ENCODE measurements at regions not wholly inside any gene's neighbourhood (a gene's known extent, or its start where the extent isn't known, plus 50 kb on each side); places are given as distances from the start of the nearest gene placed in this dataset.

- no peak overlapping the region for H3K4me3 ChIP-seq (replicated peaks in 1 of 2; ENCODE audit: low read depth in 2 of 2, low read length in 2 of 2)
- TF ChIP-seq CTCF (IDR thresholded peaks at IDR 0.05; ENCODE audit: low read depth, low read length) = no peak
- DNase-seq (ENCODE audit: low read depth in 2 of 2) = peak in 1 of 2 donors; percentile 51
Measured at GRCh38 chr11:45087086-45087899, 59.1 kb upstream of the PRDM11 start.

- H3K4me3 ChIP-seq (replicated peaks in 1 of 2; ENCODE audit: low read depth in 2 of 2, low read length in 2 of 2) = no peak overlapping the region
- TF ChIP-seq CTCF (IDR thresholded peaks at IDR 0.05; ENCODE audit: low read depth, low read length) = no peak
- DNase-seq (ENCODE audit: low read depth in 2 of 2) = no peak
Measured at GRCh38 chr11:45087900-45088160, 58.6 kb upstream of the PRDM11 start.

GRCh38 chr11:45089251-45089650, 57.2 kb upstream of the PRDM11 start:
- H3K4me3 ChIP-seq (replicated peaks in 1 of 2; ENCODE audit: low read depth in 2 of 2, low read length in 2 of 2) = no peak overlapping the region
- no peak for TF ChIP-seq CTCF (IDR thresholded peaks at IDR 0.05; ENCODE audit: low read depth, low read length)
- peak; percentile 98 for DNase-seq (ENCODE audit: low read depth in 2 of 2)

- H3K4me3 ChIP-seq (replicated peaks in 1 of 2; ENCODE audit: low read depth in 2 of 2, low read length in 2 of 2) = no peak overlapping the region
- peak; percentile 68 to 75 for DNase-seq (ENCODE audit: low read depth in 2 of 2)
- peak; percentile 39 for TF ChIP-seq CTCF (IDR thresholded peaks at IDR 0.05; ENCODE audit: low read depth, low read length)
Measured at GRCh38 chr11:45089676-45090499, 56.6 kb upstream of the PRDM11 start.

- TF ChIP-seq CTCF (IDR thresholded peaks at IDR 0.05; ENCODE audit: low read depth, low read length) = no peak
- no peak overlapping the region for H3K4me3 ChIP-seq (replicated peaks in 1 of 2; ENCODE audit: low read depth in 2 of 2, low read length in 2 of 2)
- no peak for DNase-seq (ENCODE audit: low read depth in 2 of 2)
Measured at GRCh38 chr11:45090607-45091006, 55.8 kb upstream of the PRDM11 start.

GRCh38 chr11:45091563-45092403, 54.7 kb upstream of the PRDM11 start:
- DNase-seq (ENCODE audit: low read depth in 2 of 2) = peak; percentile 76 to 90
- TF ChIP-seq CTCF (IDR thresholded peaks at IDR 0.05; ENCODE audit: low read depth, low read length) = no peak
- H3K4me3 ChIP-seq (replicated peaks in 1 of 2; ENCODE audit: low read depth in 2 of 2, low read length in 2 of 2) = no peak overlapping the region

All from cardiac fibroblast (primary cell).